NCI-H82 (cell line): ENCODE measurements at regions not wholly inside any gene's neighbourhood (a gene's known extent, or its start where the extent isn't known, plus 50 kb on each side); places are given as distances from the start of the nearest gene placed in this dataset.
A peak's percentile ranks its signal among the peaks of the same experiment; 100 is the strongest.
"Not testable (repeated sequence)": the region's sequence is repeated elsewhere in the genome, so short reads cannot be mapped to it uniquely, and the experiment has no call there.

Source experiments
- DNase-seq: peaks from one replicate; lab custom pipeline; 2025; lab: John Stamatoyannopoulos, UW

- peak; percentile 12 for DNase-seq
Measured at GRCh38 chr5:150960791-150961396, 56.1 kb upstream of the ZNF300 start.

GRCh38 chr5:150960323-150960722, 55.5 kb upstream of the ZNF300 start:
- not testable (repeated sequence) for DNase-seq
